ENCODE measurements at regions not wholly inside any gene's neighbourhood (a gene's known extent, or its start where the extent isn't known, plus 50 kb on each side); places are given as distances from the start of the nearest gene placed in this dataset.

DNA sequence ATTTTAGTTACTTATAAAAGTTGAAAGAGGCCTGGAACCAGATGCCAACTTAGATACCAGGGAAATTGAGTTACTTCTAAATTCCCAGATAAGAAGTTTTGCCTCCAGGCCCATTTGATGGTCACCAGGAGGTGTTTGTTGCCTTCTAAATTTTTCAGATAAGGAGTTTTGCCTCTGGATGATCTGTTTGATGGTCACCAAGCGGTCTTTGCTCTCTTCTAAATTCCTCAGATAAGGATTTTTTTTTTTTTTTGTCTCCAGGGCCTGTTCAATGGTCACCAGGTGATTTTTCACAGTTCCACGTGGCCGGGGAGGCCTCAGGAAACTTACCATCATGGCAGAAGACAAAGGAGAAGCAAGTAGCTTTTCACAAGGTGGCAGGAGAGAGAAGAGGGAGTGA lies 66.5 kb downstream of the FAM9B start:
- DNase-seq (ENCODE audit: low spot score) (no peak), FAIRE-seq (no peak), ATAC-seq (no peak)
- H3K4me3 ChIP-seq (replicated peaks in 1 of 3; ENCODE audit: insufficient read depth in 1 of 3, low read depth in 2 of 3, low read length in 3 of 3): no peak overlapping the region
- CTCF ChIA-PET (ENCODE audit: low intra/inter-chr PET ratio, low total read pairs): no interaction called here
- 0% methylated on average over 3 of the region's 3 CpGs for WGBS (ENCODE audit: low lambda C conversion rate)
- no peak overlapping the region for H3K27ac ChIP-seq (ENCODE audit: extremely low read length, insufficient read depth, low read length)
- H3K9ac ChIP-seq (ENCODE audit: insufficient read depth, low read depth, low read length): no peak overlapping the region
- no peaks in the 10 kb centered on the region for H3K9me3 ChIP-seq (ENCODE audit: low read length)
- H2AFZ ChIP-seq (ENCODE audit: low read length): no peak overlapping the region
- no peak overlapping the region for H3K4me2 ChIP-seq (ENCODE audit: low read depth, low read length)
- H3K36me3 ChIP-seq (replicated peaks in 1 of 2; ENCODE audit: control insufficient read depth in 1 of 2, insufficient read depth in 2 of 2, low read length in 2 of 2): no peaks in the 10 kb centered on the region
- H3K4me1 ChIP-seq (ENCODE audit: insufficient read depth, low read length): no peaks in the 10 kb centered on the region
- intact Hi-C loops (cut with micrococcal nuclease; ENCODE audit: unreplicated experiment) (no loop called here), in situ Hi-C loops (cut with HindIII; ENCODE audit: extremely low pct_ligation_motif_present, low pct_unique_long_range_greater_than_20kb) (loop anchor here (25.0 kb wide), 1 partner anchor 745 kb away; no protein-coding TSS in a partner anchor)
- H3K27me3 ChIP-seq (ENCODE audit: control insufficient read depth in 1 of 2, insufficient read depth in 2 of 2, low read length in 2 of 2): no peaks in the 10 kb centered on the region
- H4K20me1 ChIP-seq (ENCODE audit: insufficient read depth, low read length): no peaks in the 10 kb centered on the region
- no TSS peak for BruUV-seq (replicated peaks)
- TF ChIP-seq ZNF333 (CRISPR knock-in tag; IDR thresholded peaks at IDR 0.05; ENCODE audit: borderline replicate concordance) (no peak), ZNF792 (CRISPR knock-in tag; IDR thresholded peaks at IDR 0.05) (no peak), ERF (CRISPR knock-in tag; IDR thresholded peaks at IDR 0.05) (no peak), MAZ (IDR thresholded peaks at IDR 0.05; ENCODE audit: borderline replicate concordance, low read depth, low read length) (no peak), MAZ (CRISPR knock-in tag; IDR thresholded peaks at IDR 0.05; ENCODE audit: low read depth) (no peak), ZFP37 (CRISPR knock-in tag; IDR thresholded peaks at IDR 0.05; ENCODE audit: borderline replicate concordance) (no peak), STAT5B (CRISPR knock-in tag; IDR thresholded peaks at IDR 0.05) (no peak), RAD51 (IDR thresholded peaks at IDR 0.05; ENCODE audit: borderline replicate concordance) (no peak), AGO1 (IDR thresholded peaks at IDR 0.05; ENCODE audit: low read depth, low read length, poor library complexity, severe bottlenecking) (no peak), SMARCC2 (IDR thresholded peaks at IDR 0.05) (no peak)
- TF ChIP-seq, protein P1, sequence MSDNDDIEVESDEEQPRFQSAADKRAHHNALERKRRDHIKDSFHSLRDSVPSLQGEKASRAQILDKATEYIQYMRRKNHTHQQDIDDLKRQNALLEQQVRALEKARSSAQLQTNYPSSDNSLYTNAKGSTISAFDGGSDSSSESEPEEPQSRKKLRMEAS (IDR thresholded peaks at IDR 0.05): no peak
- POLR2A ChIA-PET: no interaction called here
- H3K79me2 ChIP-seq (ENCODE audit: insufficient read depth, low read length): no peaks in the 10 kb centered on the region

DNA sequence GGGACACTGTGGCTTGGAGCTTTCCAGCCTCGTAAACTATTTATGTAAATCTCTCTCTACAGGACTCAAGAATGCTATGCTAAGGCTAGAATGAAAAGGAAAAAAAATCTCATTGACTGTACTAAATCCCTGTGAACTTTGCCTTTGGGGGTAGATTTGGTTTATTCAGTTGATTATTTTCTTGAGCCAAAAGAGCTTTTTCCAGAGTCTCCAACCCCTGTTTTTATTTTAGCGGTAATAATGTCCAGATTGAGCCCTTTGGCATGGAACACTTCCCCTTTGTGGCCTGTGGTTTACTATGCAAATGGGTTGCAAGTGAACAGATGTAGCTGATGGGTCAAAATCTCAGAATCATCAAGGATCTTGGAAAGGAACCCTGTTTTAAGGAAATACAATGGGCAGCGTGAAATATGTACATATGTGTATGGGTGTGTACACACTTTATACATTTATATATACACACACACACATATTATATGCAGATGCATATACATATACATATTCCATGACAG lies 72.9 kb downstream of the FAM9B start:
- no peaks in the 10 kb centered on the region for H3K27me3 ChIP-seq (ENCODE audit: control insufficient read depth in 1 of 2, insufficient read depth in 2 of 2, low read length in 2 of 2)
- H3K4me1 ChIP-seq (ENCODE audit: insufficient read depth, low read length): no peaks in the 10 kb centered on the region
- no peak overlapping the region for H2AFZ ChIP-seq (ENCODE audit: low read length)
- H3K27ac ChIP-seq (ENCODE audit: extremely low read length, insufficient read depth, low read length): no peak overlapping the region
- ChIA-PET POLR2A (no interaction called here), CTCF (ENCODE audit: low intra/inter-chr PET ratio, low total read pairs) (no interaction called here)
- 84% methylated on average over 3 of the region's 3 CpGs for whole genome bisulfite sequencing (ENCODE audit: low lambda C conversion rate)
- in situ Hi-C loops (cut with HindIII; ENCODE audit: extremely low pct_ligation_motif_present, low pct_unique_long_range_greater_than_20kb) (loop anchor here (25.0 kb wide), 1 partner anchor 751 kb away; no protein-coding TSS in a partner anchor), intact Hi-C loops (cut with micrococcal nuclease; ENCODE audit: unreplicated experiment) (no loop called here)
- H3K36me3 ChIP-seq (replicated peaks in 1 of 2; ENCODE audit: control insufficient read depth in 1 of 2, insufficient read depth in 2 of 2, low read length in 2 of 2): no peaks in the 10 kb centered on the region
- H3K4me3 ChIP-seq (replicated peaks in 1 of 3; ENCODE audit: insufficient read depth in 1 of 3, low read depth in 2 of 3, low read length in 3 of 3): no peak overlapping the region
- no peak overlapping the region for H3K4me2 ChIP-seq (ENCODE audit: low read depth, low read length)
- BruUV-seq (replicated peaks): no TSS peak
- no peaks in the 10 kb centered on the region for H3K79me2 ChIP-seq (ENCODE audit: insufficient read depth, low read length)
- FAIRE-seq (no peak), DNase-seq (ENCODE audit: low spot score) (no peak), ATAC-seq (no peak)
- no peaks in the 10 kb centered on the region for H4K20me1 ChIP-seq (ENCODE audit: insufficient read depth, low read length)
- no peaks in the 10 kb centered on the region for H3K9me3 ChIP-seq (ENCODE audit: low read length)
- H3K9ac ChIP-seq (ENCODE audit: insufficient read depth, low read depth, low read length): no peak overlapping the region
- TF ChIP-seq PHF20 (CRISPR knock-in tag; IDR thresholded peaks at IDR 0.05) (no peak), MXI1 (IDR thresholded peaks at IDR 0.05; ENCODE audit: borderline replicate concordance, low read depth, low read length) (no peak), HOXA9 (CRISPR knock-in tag; IDR thresholded peaks at IDR 0.05; ENCODE audit: borderline replicate concordance) (no peak)
- TF ChIP-seq, protein P2, sequence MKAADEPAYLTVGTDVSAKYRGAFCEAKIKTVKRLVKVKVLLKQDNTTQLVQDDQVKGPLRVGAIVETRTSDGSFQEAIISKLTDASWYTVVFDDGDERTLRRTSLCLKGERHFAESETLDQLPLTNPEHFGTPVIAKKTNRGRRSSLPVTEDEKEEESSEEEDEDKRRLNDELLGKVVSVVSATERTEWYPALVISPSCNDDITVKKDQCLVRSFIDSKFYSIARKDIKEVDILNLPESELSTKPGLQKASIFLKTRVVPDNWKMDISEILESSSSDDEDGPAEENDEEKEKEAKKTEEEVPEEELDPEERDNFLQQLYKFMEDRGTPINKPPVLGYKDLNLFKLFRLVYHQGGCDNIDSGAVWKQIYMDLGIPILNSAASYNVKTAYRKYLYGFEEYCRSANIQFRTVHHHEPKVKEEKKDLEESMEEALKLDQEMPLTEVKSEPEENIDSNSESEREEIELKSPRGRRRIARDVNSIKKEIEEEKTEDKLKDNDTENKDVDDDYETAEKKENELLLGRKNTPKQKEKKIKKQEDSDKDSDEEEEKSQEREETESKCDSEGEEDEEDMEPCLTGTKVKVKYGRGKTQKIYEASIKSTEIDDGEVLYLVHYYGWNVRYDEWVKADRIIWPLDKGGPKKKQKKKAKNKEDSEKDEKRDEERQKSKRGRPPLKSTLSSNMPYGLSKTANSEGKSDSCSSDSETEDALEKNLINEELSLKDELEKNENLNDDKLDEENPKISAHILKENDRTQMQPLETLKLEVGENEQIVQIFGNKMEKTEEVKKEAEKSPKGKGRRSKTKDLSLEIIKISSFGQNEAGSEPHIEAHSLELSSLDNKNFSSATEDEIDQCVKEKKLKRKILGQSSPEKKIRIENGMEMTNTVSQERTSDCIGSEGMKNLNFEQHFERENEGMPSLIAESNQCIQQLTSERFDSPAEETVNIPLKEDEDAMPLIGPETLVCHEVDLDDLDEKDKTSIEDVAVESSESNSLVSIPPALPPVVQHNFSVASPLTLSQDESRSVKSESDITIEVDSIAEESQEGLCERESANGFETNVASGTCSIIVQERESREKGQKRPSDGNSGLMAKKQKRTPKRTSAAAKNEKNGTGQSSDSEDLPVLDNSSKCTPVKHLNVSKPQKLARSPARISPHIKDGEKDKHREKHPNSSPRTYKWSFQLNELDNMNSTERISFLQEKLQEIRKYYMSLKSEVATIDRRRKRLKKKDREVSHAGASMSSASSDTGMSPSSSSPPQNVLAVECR (CRISPR knock-in tag; IDR thresholded peaks at IDR 0.05; ENCODE audit: borderline replicate concordance): no peak
